Tibial artery (tissue), 4 donors: ENCODE measurements at regions not wholly inside any gene's neighbourhood (a gene's known extent, or its start where the extent isn't known, plus 50 kb on each side); places are given as distances from the start of the nearest gene placed in this dataset.

ENCODE experiments used
- DNase-seq, 2 donors: peaks; one replicate each; pipeline ENCODE4 v3.0.0-alpha.2; 2019
- H3K27ac ChIP-seq, 2 donors: fragments of 200-600 bp; sonication (generic) in 1 of 2; 1 replicate in 1 of 2; 2 replicates in 1 of 2; pipeline ENCODE4 v1.5.1; 2018 to 2019; ENCODE audit warnings: mild to moderate bottlenecking in 1 of 2
- H3K27me3 ChIP-seq, 2 donors: fragments of 200-600 bp; sonication (generic) in 1 of 2; one replicate each; pipeline versions ENCODE4 v1.5.1 to v1.6.0; 2016 to 2019
- H3K36me3 ChIP-seq, 3 donors: fragments of 200-600 bp; sonication (generic) in 2 of 3; one replicate each; pipeline ENCODE4 v1.5.1; 2016 to 2019; ENCODE audit warnings: mild to moderate bottlenecking in 2 of 3
- H3K4me1 ChIP-seq, 4 donors: fragments of 200-600 bp; sonication (generic) in 2 of 4; 1 replicate in 3 of 4; 2 replicates in 1 of 4; pipeline ENCODE4 v1.5.1; 2016 to 2019
- H3K4me3 ChIP-seq, 2 donors: fragments of 200-600 bp; sonication (generic) in 1 of 2; 1 replicate in 1 of 2; 2 replicates in 1 of 2; pipeline ENCODE4 v1.5.1; 2018 to 2019; ENCODE audit warnings: mild to moderate bottlenecking in 2 of 2
- H3K9me3 ChIP-seq, 3 donors: fragments of 200-600 bp; sonication (generic) in 1 of 3; one replicate each; pipeline ENCODE4 v1.5.1; 2016 to 2019
- CTCF ChIP-seq, 2 experiments: fragments of 200-600 bp in 1 of 2; fragments of 450-650 bp in 1 of 2; IDR thresholded peaks; one replicate each; pipeline ENCODE4 v1.5.1; 2017 to 2019; ENCODE audit warnings: antibody characterized with exemption in 2 of 2, mild to moderate bottlenecking in 1 of 2, moderate library complexity in 1 of 2
- intact Hi-C: fragments of 100-400 bp; cut with DNase I; formaldehyde crosslinking; loops from one replicate; pipeline ENCODE4 v1.15.0; 2023; ENCODE audit warnings: low total_unique reads

GRCh38 chr1:170351366-170351946, 180.5 kb upstream of the GORAB start:
- Histone ChIP-seq H3K9me3 (no peaks in the 10 kb centered on the region), H3K36me3 (no peaks in the 10 kb centered on the region), H3K27ac (peak overlapping the region in 1 of 2 donors; percentile 2), H3K4me3 (no peak overlapping the region), H3K27me3 (no peaks in the 10 kb centered on the region), H3K4me1 (peaks cover 0 to 39% (median 12%) of the 10 kb centered on the region in 4 donors)
- TF ChIP-seq CTCF (IDR thresholded peaks at IDR 0.05): no peak
- intact Hi-C loops: no loop called here
- DNase-seq: no peak

GRCh38 chr1:170354246-170354645, 177.7 kb upstream of the GORAB start:
- intact Hi-C loops: no loop called here

GRCh38 chr1:170354690-170355089, 177.3 kb upstream of the GORAB start:
- no peak for DNase-seq
- H3K4me1 ChIP-seq: peaks cover 0 to 41% (median 12%) of the 10 kb centered on the region in 4 donors
- no peak overlapping the region for H3K4me3 ChIP-seq
- no peaks in the 10 kb centered on the region for H3K9me3 ChIP-seq
- H3K36me3 ChIP-seq: no peaks in the 10 kb centered on the region
- intact Hi-C loops: no loop called here
- H3K27me3 ChIP-seq: no peaks in the 10 kb centered on the region
- no peak for TF ChIP-seq CTCF (IDR thresholded peaks at IDR 0.05)
- peak overlapping the region; percentile 56 to 60 for H3K27ac ChIP-seq

More at GRCh38 chr1:170354246-170354645, 177.7 kb upstream of the GORAB start:
- no peak for DNase-seq
- no peak overlapping the region for H3K4me3 ChIP-seq
- H3K27ac ChIP-seq: peak overlapping the region; percentile 56 to 60
- TF ChIP-seq CTCF (IDR thresholded peaks at IDR 0.05): no peak
- H3K9me3 ChIP-seq: no peaks in the 10 kb centered on the region
- H3K27me3 ChIP-seq: no peaks in the 10 kb centered on the region
- H3K4me1 ChIP-seq: peaks cover 0 to 41% (median 12%) of the 10 kb centered on the region in 4 donors
- H3K36me3 ChIP-seq: no peaks in the 10 kb centered on the region

GRCh38 chr1:170355267-170355801, 176.6 kb upstream of the GORAB start:
- Histone ChIP-seq H3K27ac (peak overlapping the region in 1 of 2 donors; percentile 60), H3K9me3 (no peaks in the 10 kb centered on the region), H3K27me3 (no peaks in the 10 kb centered on the region), H3K4me3 (no peak overlapping the region), H3K36me3 (no peaks in the 10 kb centered on the region), H3K4me1 (peaks cover 0 to 41% (median 12%) of the 10 kb centered on the region in 4 donors)
- TF ChIP-seq CTCF (IDR thresholded peaks at IDR 0.05): no peak
- no peak for DNase-seq
- intact Hi-C loops: no loop called here

- DNase-seq: no peak
- H3K27me3 ChIP-seq: no peaks in the 10 kb centered on the region
- H3K4me3 ChIP-seq: no peak overlapping the region
- intact Hi-C loops: no loop called here
- H3K36me3 ChIP-seq: no peaks in the 10 kb centered on the region
- no peak for TF ChIP-seq CTCF (IDR thresholded peaks at IDR 0.05)
- peaks cover 0 to 34% (median 10%) of the 10 kb centered on the region in 4 donors for H3K4me1 ChIP-seq
- no peak overlapping the region for H3K27ac ChIP-seq
- no peaks in the 10 kb centered on the region for H3K9me3 ChIP-seq
Observed at GRCh38 chr1:170356585-170356984, 175.4 kb upstream of the GORAB start.
